ENCODE measurements at regions not wholly inside any gene's neighbourhood (a gene's known extent, or its start where the extent isn't known, plus 50 kb on each side); places are given as distances from the start of the nearest gene placed in this dataset.

DNA sequence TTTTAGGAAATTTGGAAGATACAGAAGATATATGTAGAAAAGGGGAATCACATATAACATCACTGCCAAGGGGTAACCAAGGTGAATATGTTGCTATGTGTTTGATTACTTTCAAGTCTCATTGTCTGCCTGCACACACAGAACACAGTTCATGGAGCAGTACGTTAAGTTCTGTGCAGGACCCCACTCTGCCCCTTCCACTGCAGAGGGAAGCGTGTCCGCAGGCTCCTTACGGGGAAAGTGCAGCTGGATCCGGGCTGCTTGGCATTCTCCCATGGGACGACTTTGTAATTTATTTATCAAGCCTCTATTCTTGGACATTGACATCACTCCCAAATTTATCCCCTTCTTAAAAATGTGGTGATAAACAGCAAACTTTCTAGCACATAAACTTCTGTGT, 226.8 kb downstream of the FOXL1 start:
- no peak for DNase-seq (ENCODE audit: low read depth)

DNA sequence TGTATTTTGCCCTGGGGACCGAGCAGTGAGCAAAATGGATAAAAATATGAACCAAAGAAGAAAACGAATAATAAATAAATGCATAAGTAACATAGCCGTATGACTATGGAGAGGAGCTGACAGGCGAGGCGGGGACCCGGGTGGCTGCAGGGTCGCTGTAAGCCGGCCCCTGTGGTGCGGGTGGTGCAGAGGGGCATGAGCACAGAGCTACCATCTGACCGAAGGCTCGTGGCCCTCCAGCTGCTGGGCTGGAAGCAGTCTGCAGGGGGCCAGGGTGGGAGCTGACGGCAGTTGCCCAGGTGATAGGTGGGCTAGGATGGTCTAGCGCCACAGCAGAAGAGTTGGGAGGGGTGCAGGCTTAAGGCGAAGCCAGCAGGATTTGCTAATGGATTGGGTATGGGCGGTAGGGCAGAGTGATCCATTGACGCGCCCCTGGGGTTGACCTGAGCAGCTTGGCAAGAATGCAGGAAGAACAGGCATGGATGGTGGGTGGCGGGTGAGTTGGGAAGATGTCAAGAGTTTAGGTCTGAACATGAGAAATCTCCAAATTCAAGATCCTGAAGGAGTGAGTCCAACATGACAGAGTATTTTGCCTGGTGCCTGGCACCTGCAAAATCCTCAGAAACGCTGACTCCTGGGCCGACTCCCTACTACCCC, 228.0 kb downstream of the FOXL1 start:
- DNase-seq (ENCODE audit: low read depth): no peak
- TF ChIP-seq, protein P1, sequence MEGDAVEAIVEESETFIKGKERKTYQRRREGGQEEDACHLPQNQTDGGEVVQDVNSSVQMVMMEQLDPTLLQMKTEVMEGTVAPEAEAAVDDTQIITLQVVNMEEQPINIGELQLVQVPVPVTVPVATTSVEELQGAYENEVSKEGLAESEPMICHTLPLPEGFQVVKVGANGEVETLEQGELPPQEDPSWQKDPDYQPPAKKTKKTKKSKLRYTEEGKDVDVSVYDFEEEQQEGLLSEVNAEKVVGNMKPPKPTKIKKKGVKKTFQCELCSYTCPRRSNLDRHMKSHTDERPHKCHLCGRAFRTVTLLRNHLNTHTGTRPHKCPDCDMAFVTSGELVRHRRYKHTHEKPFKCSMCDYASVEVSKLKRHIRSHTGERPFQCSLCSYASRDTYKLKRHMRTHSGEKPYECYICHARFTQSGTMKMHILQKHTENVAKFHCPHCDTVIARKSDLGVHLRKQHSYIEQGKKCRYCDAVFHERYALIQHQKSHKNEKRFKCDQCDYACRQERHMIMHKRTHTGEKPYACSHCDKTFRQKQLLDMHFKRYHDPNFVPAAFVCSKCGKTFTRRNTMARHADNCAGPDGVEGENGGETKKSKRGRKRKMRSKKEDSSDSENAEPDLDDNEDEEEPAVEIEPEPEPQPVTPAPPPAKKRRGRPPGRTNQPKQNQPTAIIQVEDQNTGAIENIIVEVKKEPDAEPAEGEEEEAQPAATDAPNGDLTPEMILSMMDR (conservative IDR thresholded peaks at IDR 0.05; ENCODE audit: low read depth, low read length): no peak
- H3K4me3 ChIP-seq (ENCODE audit: low read depth, low read length): no peak overlapping the region

More for the DNA sequence above, 226.8 kb downstream of the FOXL1 start:
- H3K4me3 ChIP-seq (ENCODE audit: low read depth, low read length): no peak overlapping the region
- TF ChIP-seq, protein P1 (conservative IDR thresholded peaks at IDR 0.05; ENCODE audit: low read depth, low read length): no peak

DNA sequence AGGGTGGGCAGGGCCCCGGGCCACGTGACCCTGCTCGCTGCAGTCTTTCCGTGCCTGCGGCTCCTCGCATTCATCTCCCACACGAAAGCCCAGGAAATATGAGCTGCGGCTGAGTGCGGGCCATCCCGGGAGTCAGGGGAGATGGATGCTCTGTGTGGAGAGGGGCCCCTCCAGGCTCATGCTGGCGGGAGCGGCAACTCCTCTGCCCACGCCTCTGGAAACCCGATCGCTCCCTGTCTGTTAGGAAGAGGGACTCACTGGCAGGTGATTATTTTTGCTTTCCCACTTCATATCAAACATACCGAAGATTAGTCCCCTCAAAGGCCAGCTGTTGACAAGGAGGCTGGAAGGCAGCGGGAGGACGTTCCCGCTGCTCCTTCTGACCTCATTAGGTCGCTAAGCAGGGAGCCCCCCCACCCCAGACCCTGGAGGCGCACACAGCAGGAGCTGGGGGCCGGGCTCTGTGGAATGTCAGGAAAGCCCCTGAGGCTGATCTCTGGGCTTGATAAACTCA, 228.5 kb downstream of the FOXL1 start:
- DNase-seq (ENCODE audit: low read depth): no peak
- no peak overlapping the region for H3K4me3 ChIP-seq (ENCODE audit: low read depth, low read length)
- TF ChIP-seq, protein P1 (conservative IDR thresholded peaks at IDR 0.05; ENCODE audit: low read depth, low read length): no peak

DNA sequence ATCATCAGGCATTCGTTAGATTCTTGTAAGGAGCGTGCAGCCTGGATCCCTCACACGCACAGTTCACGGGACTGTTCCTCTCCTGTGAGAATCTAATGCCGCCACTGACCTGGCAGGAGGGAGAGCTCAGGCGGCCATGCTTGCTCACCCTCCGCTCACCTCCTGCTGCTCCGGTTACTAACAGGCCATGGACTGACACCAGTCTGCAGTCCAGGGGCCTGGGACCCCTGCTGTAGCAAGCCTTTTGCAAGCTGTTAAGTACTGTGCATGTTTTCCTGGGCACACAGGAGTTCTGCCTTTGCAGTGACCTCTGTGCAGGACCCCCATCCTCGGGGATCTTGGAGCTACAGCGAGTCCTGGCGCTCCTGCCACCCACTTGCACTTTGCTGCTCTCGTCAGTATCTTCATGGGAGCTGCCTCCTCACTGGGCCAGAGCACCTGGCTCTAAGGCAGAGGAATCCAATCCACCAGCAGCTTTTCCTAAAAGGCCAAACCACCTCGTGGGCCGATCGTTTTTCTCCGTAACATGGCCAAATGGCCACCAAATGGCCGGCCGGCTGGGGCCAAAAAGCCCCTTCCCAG, 230.6 kb downstream of the FOXL1 start:
- DNase-seq (ENCODE audit: low read depth): no peak
- no peak overlapping the region for H3K4me3 ChIP-seq (ENCODE audit: low read depth, low read length)
- TF ChIP-seq, protein P1 (conservative IDR thresholded peaks at IDR 0.05; ENCODE audit: low read depth, low read length): no peak

DNA sequence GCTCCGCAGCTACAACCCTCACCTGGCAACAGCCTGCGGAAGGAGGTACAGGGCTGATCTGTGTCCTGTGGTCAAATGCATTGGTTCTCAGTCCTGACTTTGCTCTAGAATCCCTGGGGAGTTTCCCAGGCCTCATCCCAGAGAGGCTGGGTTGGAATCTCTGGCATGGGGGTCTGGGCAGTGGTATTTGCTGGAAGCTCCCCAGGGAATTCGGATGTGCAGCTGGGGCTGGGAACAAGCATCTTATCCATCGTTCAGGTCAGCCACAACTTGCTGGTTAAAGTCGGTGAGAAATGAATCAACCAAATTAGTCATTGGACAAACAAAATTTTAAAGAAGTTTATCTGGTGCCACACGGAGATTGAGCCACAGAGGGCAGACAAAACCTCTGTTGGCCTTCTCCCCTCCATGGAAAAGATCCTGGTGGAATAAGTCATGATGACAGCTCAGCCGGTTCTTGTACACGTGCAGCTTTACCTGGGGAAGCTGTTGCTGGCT, 231.2 kb downstream of the FOXL1 start:
- TF ChIP-seq, protein P1 (conservative IDR thresholded peaks at IDR 0.05; ENCODE audit: low read depth, low read length): no peak
- peak; percentile 47 for DNase-seq (ENCODE audit: low read depth)
- H3K4me3 ChIP-seq (ENCODE audit: low read depth, low read length): no peak overlapping the region

DNA sequence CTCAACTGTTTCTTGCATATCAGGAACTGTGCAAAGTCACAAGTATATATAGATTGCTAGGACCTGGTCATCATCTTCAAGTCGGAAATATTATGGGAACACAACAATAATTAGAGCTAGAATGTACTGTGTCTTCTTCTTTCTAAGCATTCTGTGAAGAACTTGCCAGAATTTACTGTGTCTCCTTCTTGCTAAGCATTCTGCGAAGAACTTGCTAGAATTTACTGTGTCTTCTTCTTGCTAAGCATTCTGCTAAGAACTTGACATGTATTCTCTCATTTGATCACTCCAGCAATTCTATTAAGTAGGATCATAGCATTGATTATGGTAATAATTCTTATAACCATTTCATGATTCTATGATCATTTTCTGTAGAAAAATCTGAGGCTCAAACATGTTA, 231.7 kb downstream of the FOXL1 start:
- no peak for DNase-seq (ENCODE audit: low read depth)
- no peak overlapping the region for H3K4me3 ChIP-seq (ENCODE audit: low read depth, low read length)
- TF ChIP-seq, protein P1 (conservative IDR thresholded peaks at IDR 0.05; ENCODE audit: low read depth, low read length): no peak
